PFSK-1 (cell line): ENCODE measurements at regions not wholly inside any gene's neighbourhood (a gene's known extent, or its start where the extent isn't known, plus 50 kb on each side); places are given as distances from the start of the nearest gene placed in this dataset.

ENCODE experiments used
- SIN3A ChIP-seq: IDR thresholded peaks from 2 replicates; pipeline ENCODE4 v1.6.1; 2012; ENCODE audit warnings: mild to moderate bottlenecking, low read length, moderate library complexity, borderline replicate concordance; ENCODE audit not compliant: insufficient read depth
- TAF1 ChIP-seq: IDR thresholded peaks from 2 replicates; pipeline ENCODE4 v1.6.1; 2012; ENCODE audit warnings: low read length, control low read depth, borderline replicate concordance; ENCODE audit not compliant: insufficient read depth

DNA sequence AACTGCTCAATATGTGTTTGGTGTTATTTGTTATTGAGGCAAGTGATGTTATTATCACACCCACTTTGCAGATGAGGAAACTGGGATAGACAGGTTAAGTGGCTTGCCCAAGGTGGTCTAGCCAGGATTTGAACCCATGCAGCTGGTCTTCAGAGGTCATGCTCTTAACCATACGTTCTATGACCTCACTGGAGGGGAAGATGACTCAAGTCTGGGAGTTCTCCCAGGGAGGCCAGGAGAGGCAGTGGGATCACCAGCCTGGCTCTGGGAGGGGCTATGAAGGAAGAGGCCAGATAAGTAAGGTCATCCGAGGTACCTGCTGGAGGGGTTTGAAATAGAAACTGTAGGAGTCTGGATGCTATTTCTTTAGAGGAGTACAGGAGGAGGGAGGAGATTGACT, 95.3 kb downstream of the NAV1 start:
- TF ChIP-seq TAF1, result no peak
- no peak for TF ChIP-seq SIN3A
